ENCODE measurements at regions not wholly inside any gene's neighbourhood (a gene's known extent, or its start where the extent isn't known, plus 50 kb on each side); places are given as distances from the start of the nearest gene placed in this dataset.

DNA sequence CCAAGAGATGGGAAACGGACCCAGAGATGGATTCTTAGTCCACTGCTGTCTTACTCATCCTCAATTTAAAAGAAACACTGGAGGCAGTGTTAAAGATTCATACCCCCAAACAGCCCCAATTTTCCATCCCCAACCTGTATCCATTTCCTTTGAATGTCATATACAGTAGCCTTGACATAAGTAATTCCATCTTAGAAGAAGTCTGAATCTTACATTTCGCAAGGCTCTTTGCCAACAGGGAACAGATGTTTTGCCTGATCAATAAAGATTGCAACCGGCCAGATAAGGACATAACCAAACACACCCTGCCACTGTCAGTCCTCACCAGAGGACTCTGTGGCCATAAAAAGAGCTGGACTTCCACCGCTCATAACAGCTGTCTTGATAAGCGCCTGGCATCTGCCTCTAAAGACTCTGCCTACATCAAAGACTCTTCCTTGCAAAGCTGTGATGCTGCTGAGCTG is 59.0 kb upstream of the MED9 start:
- no peak for DNase-seq

GRCh38 chr17:17419166-17419565 is 57.6 kb upstream of the MED9 start:
- no peak for DNase-seq

DNA sequence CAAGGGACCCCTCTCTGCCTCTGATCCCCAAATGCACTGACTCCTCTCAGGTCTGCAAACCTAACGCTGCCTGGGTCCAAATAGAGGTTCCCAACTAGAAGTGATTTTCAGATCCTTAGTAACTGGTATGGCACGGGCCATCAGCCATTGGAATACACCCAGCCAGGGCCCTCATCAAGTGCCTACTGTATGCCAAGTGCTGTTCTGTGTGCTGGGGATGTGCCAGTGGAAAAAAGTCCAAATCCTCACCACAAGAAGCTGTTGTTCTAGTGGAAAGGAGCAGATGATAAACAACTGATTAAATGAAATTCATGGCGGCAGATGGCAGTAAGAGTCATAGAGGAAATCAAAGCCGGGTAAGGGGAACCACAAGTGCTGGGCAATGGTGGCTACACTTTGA is 57.2 kb upstream of the MED9 start:
- peak; percentile 82 for DNase-seq

GRCh38 chr17:17420082-17420481 is 56.7 kb upstream of the MED9 start:
- no peak for DNase-seq

DNA sequence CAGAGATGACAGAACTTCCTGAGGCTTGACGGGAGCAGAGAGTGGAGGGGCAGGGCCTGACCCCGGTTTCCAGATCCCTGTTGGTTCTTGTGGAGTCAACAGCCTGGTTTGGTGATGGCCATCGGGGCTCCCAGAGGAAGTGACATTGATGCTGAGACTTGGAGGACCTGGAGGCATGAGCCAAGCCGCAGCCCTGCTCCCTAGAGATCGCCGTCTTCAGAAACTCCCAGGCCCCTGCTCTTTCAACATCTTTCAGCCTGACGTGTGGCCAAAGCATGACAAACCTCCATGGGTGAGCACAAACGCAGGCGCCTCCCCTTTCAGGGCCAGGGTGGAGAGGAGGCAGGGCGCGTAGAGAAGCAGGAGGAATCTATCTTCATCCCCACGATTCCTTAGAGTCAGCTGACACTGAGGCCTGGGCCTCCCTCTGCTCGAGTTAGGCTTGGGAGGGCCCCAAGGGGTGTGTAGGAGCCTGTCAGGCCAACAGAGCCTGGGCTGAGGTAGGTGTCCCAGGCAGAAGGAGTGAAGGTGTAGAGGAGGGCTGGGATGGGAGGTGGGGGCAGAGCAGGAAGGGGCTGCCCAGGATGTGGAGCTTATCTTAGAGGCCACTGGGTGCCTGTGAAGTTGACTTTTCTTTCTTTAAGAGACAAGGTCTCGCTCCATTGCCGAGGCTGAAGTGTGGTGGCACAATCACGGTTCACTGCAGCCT is 56.1 kb upstream of the MED9 start:
- no peak for DNase-seq

- DNase-seq, result no peak
Measured at GRCh38 chr17:17421346-17422216, 55.2 kb upstream of the MED9 start.

DNA sequence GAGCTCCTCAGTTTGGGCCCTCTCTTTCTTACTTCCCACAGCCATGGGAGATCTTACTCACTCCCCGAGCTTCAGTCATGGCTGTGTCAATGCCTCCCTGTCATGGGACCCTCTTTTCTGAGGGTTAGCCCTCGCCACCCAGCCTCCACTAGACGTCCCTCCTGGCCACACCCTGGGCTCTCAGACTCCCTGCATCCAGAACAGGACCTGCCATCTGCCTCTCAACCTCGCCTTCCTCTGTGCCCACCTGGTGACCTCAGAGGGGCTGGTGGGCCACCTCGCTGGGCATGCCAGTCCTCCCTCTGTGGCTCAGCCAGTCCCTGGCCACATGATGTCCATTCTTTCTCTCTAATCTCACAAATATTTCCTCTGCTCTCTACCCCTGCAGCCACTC is 54.6 kb upstream of the MED9 start:
- no peak for DNase-seq

DNA sequence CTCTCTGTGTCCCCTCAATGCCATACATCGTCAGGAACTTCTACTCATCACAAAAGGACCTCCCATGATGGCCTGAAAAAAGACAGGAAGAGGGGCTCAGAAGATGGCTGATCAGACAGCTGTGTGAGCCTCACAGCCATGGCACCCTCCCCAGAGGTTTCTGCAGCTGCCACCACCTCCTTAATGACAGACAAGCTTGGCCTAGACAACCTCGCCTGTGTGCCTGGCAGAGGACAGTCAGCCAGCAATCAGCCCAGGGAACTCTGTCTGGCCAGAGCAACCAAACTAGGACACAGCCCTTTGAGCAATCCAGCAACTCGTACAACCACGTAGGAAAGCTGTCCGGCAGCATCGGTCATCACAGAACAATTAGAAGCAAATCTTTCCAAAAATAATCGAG is 54.2 kb upstream of the MED9 start:
- DNase-seq, result no peak

DNA sequence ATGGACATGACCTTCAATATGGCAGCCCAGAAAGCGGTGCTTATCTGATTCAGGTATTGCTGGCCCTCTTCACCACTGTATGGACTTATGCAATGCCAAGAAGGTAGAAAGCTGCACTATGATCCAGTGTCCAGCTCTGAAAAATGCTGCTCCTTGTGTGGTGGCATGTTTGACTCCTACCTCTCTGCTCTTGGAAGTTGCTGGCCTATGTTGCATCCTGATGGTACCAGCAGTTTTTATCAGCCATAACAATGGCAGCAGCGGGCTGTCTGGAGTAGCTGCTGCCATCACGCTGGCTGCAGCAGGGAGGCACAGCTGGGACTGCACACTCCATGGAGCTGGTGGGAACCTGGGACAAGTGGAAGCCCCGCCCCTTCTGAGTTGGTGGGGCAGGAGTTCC is 53.1 kb upstream of the MED9 start:
- no peak for DNase-seq

- no peak for DNase-seq
Measured at GRCh38 chr17:17424552-17424951, 52.2 kb upstream of the MED9 start.

DNA sequence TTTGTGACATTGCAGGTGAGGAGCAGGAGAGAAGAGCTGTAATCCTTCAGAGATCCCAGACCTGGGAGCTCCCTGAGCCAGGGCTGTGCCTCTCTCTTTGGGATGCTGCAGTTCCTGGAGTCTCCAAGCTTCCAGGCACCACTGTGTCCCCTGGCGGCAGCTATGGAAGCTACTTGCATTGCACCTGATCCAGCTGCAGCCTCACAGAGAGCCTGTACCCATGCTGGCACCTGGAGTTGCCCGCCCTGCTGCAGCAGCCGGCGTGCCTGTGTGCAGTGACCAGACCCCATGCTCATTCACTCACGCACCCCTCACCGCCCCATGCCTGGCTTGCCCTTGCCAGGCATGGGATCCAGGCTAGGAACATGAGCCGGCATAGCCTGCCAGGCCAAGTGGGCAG is 51.8 kb upstream of the MED9 start:
- DNase-seq, result no peak

DNA sequence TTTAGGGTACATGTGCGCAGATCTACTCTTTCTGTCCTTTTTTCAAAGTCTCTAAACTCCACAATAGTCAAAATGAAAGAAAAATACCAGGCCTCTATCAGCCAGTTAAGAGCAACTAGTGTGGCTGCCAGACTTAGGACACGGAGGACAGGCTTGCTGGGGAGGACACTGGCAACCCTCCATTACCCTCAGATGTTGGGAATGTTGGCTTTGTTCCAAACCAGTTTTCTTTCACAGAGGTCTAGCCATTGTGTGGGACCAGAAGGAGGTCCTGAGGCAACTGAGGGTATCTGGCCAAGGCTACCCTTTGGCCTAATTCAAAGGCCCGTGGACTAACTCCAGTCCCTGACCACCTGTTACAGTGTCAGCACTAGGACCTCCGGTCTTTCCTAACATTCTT is 51.2 kb upstream of the MED9 start:
- DNase-seq, result no peak

DNA sequence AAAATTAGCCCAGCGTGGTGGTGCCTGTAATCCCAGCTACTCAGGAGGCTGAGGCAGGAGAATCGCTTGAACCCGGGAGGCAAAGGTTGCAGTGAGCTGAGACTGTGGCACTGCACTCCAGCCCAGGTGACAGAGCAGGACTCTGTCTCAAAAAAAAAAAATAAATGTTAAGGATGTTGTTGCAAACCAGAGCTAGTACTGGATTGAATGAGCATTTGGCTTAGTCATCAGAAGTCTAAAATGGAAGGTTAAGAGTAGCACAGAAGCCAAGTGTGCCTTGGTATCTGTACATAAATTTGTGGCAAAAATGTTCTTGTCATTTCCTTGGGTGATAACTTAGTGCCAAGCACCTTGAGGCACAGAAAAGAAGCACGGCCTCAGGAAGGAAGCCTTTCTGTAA is 50.6 kb upstream of the MED9 start:
- DNase-seq, result no peak

Data from NCI-H446 treated with DMSO at 0.1 percent for 48 hours (cell line).